GM23338 (cell line): ENCODE measurements at regions not wholly inside any gene's neighbourhood (a gene's known extent, or its start where the extent isn't known, plus 50 kb on each side); places are given as distances from the start of the nearest gene placed in this dataset.

Experiments
- ATAC-seq: fragments of 200-7000 bp; cut with Tn5 transposase; 3 replicates; pipeline ENCODE4 v1.9.1; 2020
- DNase-seq: peaks from one replicate; pipeline ENCODE4 v3.0.0-alpha.2; 2015; ENCODE audit warnings: low spot score
- H2AFZ ChIP-seq: fragments of 200-600 bp; sonication (generic); 2 replicates; pipeline ENCODE4 v1.8.0; 2016; ENCODE audit warnings: antibody characterized with exemption, mild to moderate bottlenecking, moderate library complexity
- H3F3A ChIP-seq: fragments of 200-600 bp; sonication (generic); replicated peaks from 2 replicates; pipeline ENCODE4 v1.8.0; 2017; ENCODE audit warnings: antibody characterized with exemption, mixed run types, low read depth
- H3K27ac ChIP-seq: fragments of 200-600 bp; sonication (generic); 2 replicates; pipeline ENCODE4 v1.6.1; 2016; ENCODE audit warnings: low read depth
- H3K27me3 ChIP-seq: fragments of 200-600 bp; sonication (generic); 2 replicates; pipeline ENCODE4 v1.8.0; 2016; ENCODE audit warnings: mild to moderate bottlenecking, mixed run types, moderate library complexity; ENCODE audit not compliant: insufficient read depth
- H3K36me3 ChIP-seq: fragments of 200-600 bp; sonication (generic); 2 replicates; pipeline ENCODE4 v1.8.0; 2016; ENCODE audit warnings: mild to moderate bottlenecking; ENCODE audit not compliant: insufficient read depth
- H3K4me1 ChIP-seq: fragments of 200-600 bp; sonication (generic); 2 replicates; pipeline ENCODE4 v1.8.0; 2016; ENCODE audit warnings: mild to moderate bottlenecking, moderate library complexity; ENCODE audit not compliant: insufficient read depth
- H3K4me2 ChIP-seq: fragments of 200-600 bp; sonication (generic); 2 replicates; pipeline ENCODE4 v1.7.1; 2017; ENCODE audit warnings: mixed run types
- H3K4me3 ChIP-seq: fragments of 200-600 bp; sonication (generic); 2 replicates; pipeline ENCODE4 v1.6.1; 2016; ENCODE audit warnings: mixed run types
- H3K79me2 ChIP-seq: fragments of 200-600 bp; sonication (generic); replicated peaks from 2 replicates; pipeline ENCODE4 v1.8.0; 2017; ENCODE audit warnings: mild to moderate bottlenecking; ENCODE audit not compliant: insufficient read depth
- H3K9me2 ChIP-seq: fragments of 200-600 bp; sonication (generic); 2 replicates; pipeline ENCODE4 v1.8.0; 2017; ENCODE audit not compliant: insufficient read depth
- H4K20me1 ChIP-seq: fragments of 200-600 bp; sonication (generic); replicated peaks from 2 replicates; pipeline ENCODE4 v1.8.0; 2017; ENCODE audit warnings: mild to moderate bottlenecking; ENCODE audit not compliant: insufficient read depth
- H3K27ac Mint-ChIP-seq: 2 replicates; pipeline ENCODE4 v1.8.0; 2020; ENCODE audit warnings: inconsistent platforms, mild to moderate bottlenecking, moderate library complexity, mixed read lengths
- H3K27me3 Mint-ChIP-seq: 3 replicates; pipeline ENCODE4 v1.8.0; 2022; ENCODE audit warnings: low read depth, mild to moderate bottlenecking, moderate library complexity, mixed read lengths, inconsistent platforms; ENCODE audit not compliant: insufficient read depth, poor library complexity
- H3K36me3 Mint-ChIP-seq: 3 replicates; pipeline ENCODE4 v1.8.0; 2021; ENCODE audit warnings: low read depth, mild to moderate bottlenecking, inconsistent platforms, moderate library complexity, mixed read lengths
- H3K4me1 Mint-ChIP-seq: 3 replicates; pipeline ENCODE4 v1.8.0; 2020; ENCODE audit warnings: mild to moderate bottlenecking, inconsistent platforms, mixed read lengths
- H3K4me3 Mint-ChIP-seq: 3 replicates; pipeline ENCODE4 v1.8.0; 2021; ENCODE audit warnings: moderate library complexity, mild to moderate bottlenecking, inconsistent platforms, mixed read lengths
- H3K9me3 Mint-ChIP-seq: 3 replicates; pipeline ENCODE4 v1.8.0; 2020; ENCODE audit warnings: moderate library complexity, mild to moderate bottlenecking, inconsistent platforms, mixed read lengths
- CTCF ChIP-seq, 2 experiments: fragments of 200-600 bp in 1 of 2; sonication (generic) in 1 of 2; conservative IDR thresholded peaks; 2 replicates each; pipeline versions ENCODE4 v1.5.1 to v1.6.1; 2016 to 2017; ENCODE audit warnings: antibody characterized with exemption in 2 of 2, low read depth in 2 of 2, mild to moderate bottlenecking in 2 of 2, moderate library complexity in 1 of 2
- EZH2phosphoT487 ChIP-seq: fragments of 200-600 bp; sonication (generic); IDR thresholded peaks from one replicate; pipeline ENCODE4 v1.8.1; 2018; ENCODE audit warnings: antibody characterized with exemption; ENCODE audit not compliant: unreplicated experiment
- NANOG ChIP-seq: IDR thresholded peaks from 2 replicates; pipeline ENCODE4 v1.6.1; 2016; ENCODE audit warnings: antibody characterized with exemption, borderline replicate concordance
- POLR2AphosphoS5 ChIP-seq: IDR thresholded peaks from 2 replicates; pipeline ENCODE4 v1.6.1; 2016; ENCODE audit warnings: antibody characterized with exemption, low read depth
- REST ChIP-seq: IDR thresholded peaks from one replicate; pipeline ENCODE4 v1.6.1; 2018; ENCODE audit warnings: antibody characterized with exemption; ENCODE audit not compliant: unreplicated experiment
- STAT1 ChIP-seq: IDR thresholded peaks from one replicate; pipeline ENCODE4 v1.6.1; 2016; ENCODE audit warnings: antibody characterized with exemption; ENCODE audit not compliant: unreplicated experiment
- ZNF331 ChIP-seq: fragments of 250-450 bp; sonication (Bioruptor Pico); IDR thresholded peaks from 2 replicates; pipeline ENCODE4 v1.5.0; 2020; ENCODE audit warnings: low read depth, mild to moderate bottlenecking, moderate library complexity

- H3K36me3 ChIP-seq: no peaks in the 10 kb centered on the region
- peak overlapping the region; percentile 82 for H3K4me2 ChIP-seq
- Mint-ChIP-seq H3K4me1 (peaks cover 51% of the 10 kb centered on the region), H3K36me3 (no peaks in the 10 kb centered on the region; the same call in 2 of the 3 replicates), H3K27ac (peak overlapping the region; percentile 83), H3K9me3 (no peaks in the 10 kb centered on the region; the same call in 2 of the 3 replicates), H3K4me3 (peak overlapping the region; percentile 88), H3K27me3 (peaks cover 17% of the 10 kb centered on the region)
- ATAC-seq: peak; percentile 70
- 0 out of 2 replicates have a peak overlapping the region, but pooled peaks have one; percentile 3 for H3K27ac ChIP-seq
- H2AFZ ChIP-seq: peak overlapping the region; percentile 85
- peaks cover 49% of the 10 kb centered on the region for H3K27me3 ChIP-seq
- H3K9me2 ChIP-seq: no peaks in the 10 kb centered on the region
- H3K79me2 ChIP-seq: no peaks in the 10 kb centered on the region
- peak overlapping the region; percentile 65 for H3K4me3 ChIP-seq
- peaks cover 32% of the 10 kb centered on the region for H3K4me1 ChIP-seq
- DNase-seq: peak; percentile 79
- H3F3A ChIP-seq: 0 out of 2 replicates have a peak, but pooled peaks cover 5% of the 10 kb centered on the region
- TF ChIP-seq STAT1: no peak
- TF ChIP-seq EZH2phosphoT487: no peak
- TF ChIP-seq REST: no peak
- no peak for TF ChIP-seq NANOG
- TF ChIP-seq CTCF (conservative IDR thresholded peaks at IDR 0.05; ENCODE audit: low read depth in 2 of 2): peak in 1 of 2 experiments; percentile 7; a peak in 1 of 4 replicates
- H4K20me1 ChIP-seq: no peaks in the 10 kb centered on the region
Measured at GRCh38 chr18:26656944-26657536, 108.7 kb upstream of the KCTD1 start.

- DNase-seq (no peak), ATAC-seq (peak; percentile 25)
- H2AFZ ChIP-seq: no peak overlapping the region
- H3K9me2 ChIP-seq: no peaks in the 10 kb centered on the region
- Mint-ChIP-seq H3K36me3 (no peaks in the 10 kb centered on the region; the same call in 2 of the 3 replicates), H3K4me1 (peaks cover 52% of the 10 kb centered on the region), H3K9me3 (no peaks in the 10 kb centered on the region; the same call in 2 of the 3 replicates), H3K4me3 (peak overlapping the region; percentile 82; the same call in 2 of the 3 replicates), H3K27me3 (peaks cover 17% of the 10 kb centered on the region), H3K27ac (no peak overlapping the region)
- peak overlapping the region; percentile 65 for H3K4me3 ChIP-seq
- H3K27ac ChIP-seq: peak overlapping the region; percentile 82
- H3K4me2 ChIP-seq: peak overlapping the region; percentile 90
- H3K27me3 ChIP-seq: peaks cover 51% of the 10 kb centered on the region
- H3K4me1 ChIP-seq: peaks cover 34% of the 10 kb centered on the region
- H4K20me1 ChIP-seq: no peaks in the 10 kb centered on the region
- peak; percentile 8; the same call in 1 of the 2 replicates for TF ChIP-seq POLR2AphosphoS5
- no peak for TF ChIP-seq ZNF331 (CRISPR knock-in tag)
- H3F3A ChIP-seq: 0 out of 2 replicates have a peak, but pooled peaks cover 5% of the 10 kb centered on the region
- H3K36me3 ChIP-seq: no peaks in the 10 kb centered on the region
- no peaks in the 10 kb centered on the region for H3K79me2 ChIP-seq
Measured at GRCh38 chr18:26656431-26656943, 108.1 kb upstream of the KCTD1 start.
